ENCODE measurements at regions not wholly inside any gene's neighbourhood (a gene's known extent, or its start where the extent isn't known, plus 50 kb on each side); places are given as distances from the start of the nearest gene placed in this dataset.

DNA sequence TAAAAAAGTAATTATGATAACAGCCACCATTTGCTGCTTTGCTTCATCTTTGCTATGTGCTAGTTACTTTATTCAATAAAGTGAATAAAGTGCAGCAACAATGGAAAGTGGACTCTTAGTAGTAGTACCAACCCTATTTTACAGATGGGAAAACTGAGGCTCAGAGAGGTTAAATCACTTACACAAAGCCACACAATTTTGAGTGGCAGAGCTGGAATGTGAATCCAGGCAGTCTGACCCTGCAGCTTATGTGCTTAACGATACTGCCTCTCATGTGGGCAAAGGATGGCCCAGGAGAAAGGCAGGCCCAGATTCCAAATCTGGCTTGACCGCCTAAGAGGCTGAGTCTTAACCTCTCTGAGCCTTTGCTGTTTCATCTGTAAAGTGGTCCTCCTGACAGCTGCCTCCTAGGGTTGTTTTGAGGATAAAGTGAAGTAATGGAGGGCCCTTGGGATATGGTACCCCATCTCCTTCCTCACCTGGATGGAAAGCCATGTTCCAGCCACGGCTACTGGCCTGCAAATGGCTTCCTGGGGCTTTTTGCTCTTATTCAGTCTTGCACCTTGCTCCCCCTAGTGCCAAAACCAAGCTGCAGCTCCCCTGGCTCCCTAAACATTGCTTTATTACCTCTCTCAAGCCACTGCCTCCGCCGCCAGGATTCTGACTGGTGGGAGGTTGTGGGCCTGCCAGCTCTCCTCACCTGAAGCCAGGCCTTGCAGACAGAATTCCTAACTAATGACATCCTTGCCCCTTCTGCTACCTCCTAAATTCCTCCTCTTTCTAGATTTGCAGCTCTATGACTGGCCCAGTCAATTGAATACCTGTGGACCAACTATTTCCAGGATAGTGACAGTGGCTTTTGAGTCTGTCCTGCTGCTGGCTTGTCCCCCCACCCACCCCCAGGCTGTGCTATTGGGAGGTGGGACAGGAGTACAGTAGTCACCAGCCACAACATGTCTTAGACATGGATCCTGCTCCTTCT, 283.3 kb upstream of the PWP1 start:
- Histone ChIP-seq H3K79me1 (ENCODE audit: low read depth, low read length) (no peaks in the 10 kb centered on the region), H3K36me3 (ENCODE audit: control insufficient read depth in 2 of 4, insufficient read depth in 4 of 4, low read length in 3 of 4) (no peaks in the 10 kb centered on the region), H3K4me1 (replicated peaks in 1 of 4; ENCODE audit: control insufficient read depth in 3 of 4, insufficient read depth in 4 of 4, low read length in 3 of 4) (peaks cover 1 to 13% (median 8%) of the 10 kb centered on the region in 4 experiments; a peak in 4 of 7 replicates), H3K27me3 (replicated peaks in 1 of 4; ENCODE audit: control insufficient read depth in 3 of 4, extremely low read depth in 1 of 4, insufficient read depth in 3 of 4, low read length in 3 of 4) (no peaks in the 10 kb centered on the region; a peak in 1 of 7 replicates), H3K27ac (ENCODE audit: low read depth, low read length) (no peak overlapping the region), H3K9ac (replicated peaks in 1 of 4; ENCODE audit: extremely low read depth in 1 of 4, low read depth in 3 of 4, low read length in 3 of 4) (no peak overlapping the region), H4K5ac (ENCODE audit: insufficient read length, low read depth, low read length) (no peak overlapping the region), H3K4me2 (ENCODE audit: insufficient read depth in 1 of 2, low read depth in 2 of 2, low read length in 2 of 2) (no peak overlapping the region), H3K9me3 (ENCODE audit: insufficient read depth in 2 of 2, low read depth in 1 of 2, low read length in 1 of 2) (no peaks in the 10 kb centered on the region), H3K23ac (ENCODE audit: insufficient read length) (no peak overlapping the region), H3K18ac (ENCODE audit: extremely low read depth, low read length) (no peak overlapping the region), H3K56ac (replicated peaks; ENCODE audit: insufficient read length, low read depth, low read length) (no peak overlapping the region), H2BK5ac (ENCODE audit: low read depth, low read length) (no peak overlapping the region), H4K91ac (replicated peaks; ENCODE audit: insufficient read length, low read length) (no peak overlapping the region), H2AFZ (ENCODE audit: low read length) (peak overlapping the region; percentile 65; the same call in 1 of the 2 replicates), H2BK120ac (replicated peaks; ENCODE audit: low read depth, low read length) (no peak overlapping the region), H2BK20ac (ENCODE audit: low read length) (no peak overlapping the region), H3K79me2 (ENCODE audit: control insufficient read depth in 1 of 2, insufficient read depth in 2 of 2, low read length in 2 of 2) (no peaks in the 10 kb centered on the region), H3K4me3 (ENCODE audit: extremely low read depth in 1 of 4, insufficient read depth in 2 of 4, low read depth in 3 of 4, low read length in 4 of 4) (no peak overlapping the region; a peak in 1 of 8 replicates), H4K8ac (ENCODE audit: extremely low read depth, insufficient read depth, low read length) (no peak overlapping the region), H3K14ac (ENCODE audit: insufficient read length) (no peak overlapping the region), H2BK12ac (ENCODE audit: low read depth, low read length) (0 out of 2 replicates have a peak overlapping the region, but pooled peaks have one; percentile 6), H3K23me2 (ENCODE audit: low read depth, low read length) (no peaks in the 10 kb centered on the region), H3K4ac (replicated peaks; ENCODE audit: insufficient read length, low read depth, low read length) (no peak overlapping the region), H2BK15ac (ENCODE audit: low read length) (no peak overlapping the region), H2AK5ac (ENCODE audit: low read depth, low read length) (no peak overlapping the region), H4K20me1 (replicated peaks in 1 of 2; ENCODE audit: control insufficient read depth in 1 of 2, insufficient read depth in 2 of 2, low read length in 2 of 2) (no peaks in the 10 kb centered on the region)
- POLR2A ChIA-PET (ENCODE audit: partially characterized antibody): interaction anchor here (1.0 to 1.7 kb wide), 4 partner anchors 17 to 271 kb away, joined by 3 to 5 read pairs (median 4); a partner anchor contains a TSS
- DNase-seq (ENCODE audit: low read depth in 1 of 2, low spot score in 2 of 2) (peak; percentile 79 to 81), FAIRE-seq (peak; percentile 42)
- CTCF ChIA-PET (ENCODE audit: partially characterized antibody): interaction anchor here (0.6 to 11.7 kb wide), 46 partner anchors 9 to 596 kb away, joined by 3 to 193 read pairs (median 4); a partner anchor contains a TSS
- 61% methylated on average over 5 of the region's 5 CpGs; no CpG with 5 or more reads in 1 of the 2 experiments for WGBS, 2 experiments (ENCODE audit: extremely low coverage in 1 of 2, insufficient coverage in 1 of 2, insufficient read length in 1 of 2, insufficient replicate concordance in 2 of 2, low coverage in 1 of 2, low lambda C conversion rate in 2 of 2, missing lambda C conversion rate in 1 of 2)
- TF ChIP-seq GABPA (IDR thresholded peaks at IDR 0.05; ENCODE audit: borderline replicate concordance, insufficient read depth, low read length): no peak
- no peak for TF ChIP-seq GTF2F1 (IDR thresholded peaks at IDR 0.05; ENCODE audit: borderline replicate concordance, low read depth, low read length)
- no peak for TF ChIP-seq BRCA1 (IDR thresholded peaks at IDR 0.05; ENCODE audit: low read depth, low read length)
- no peak for TF ChIP-seq SP2 (IDR thresholded peaks at IDR 0.05; ENCODE audit: low read length)
- TF ChIP-seq YY1 (IDR thresholded peaks at IDR 0.05; ENCODE audit: low read depth, low read length): peak; percentile 93
- no peak for TF ChIP-seq CEBPB (IDR thresholded peaks at IDR 0.05; ENCODE audit: low read depth, low read length)
- peak; percentile 80 to 89 for TF ChIP-seq RAD21 (IDR thresholded peaks at IDR 0.05 in 1 of 2, conservative IDR thresholded peaks at IDR 0.05 in 1 of 2; ENCODE audit: low read depth in 2 of 2, low read length in 2 of 2)
- TF ChIP-seq SAP30 (IDR thresholded peaks at IDR 0.05; ENCODE audit: insufficient read depth, insufficient replicate concordance, low read length): no peak
- TF ChIP-seq SUZ12 (IDR thresholded peaks at IDR 0.05; ENCODE audit: low read length): no peak

Measured in H1 (cell line).